GM23338 (cell line): ENCODE measurements at regions not wholly inside any gene's neighbourhood (a gene's known extent, or its start where the extent isn't known, plus 50 kb on each side); places are given as distances from the start of the nearest gene placed in this dataset.

Experiments
- ATAC-seq: fragments of 200-7000 bp; cut with Tn5 transposase; 3 replicates; pipeline ENCODE4 v1.9.1; 2020
- DNase-seq: peaks from one replicate; pipeline ENCODE4 v3.0.0-alpha.2; 2015; ENCODE audit warnings: low spot score
- H2AFZ ChIP-seq: fragments of 200-600 bp; sonication (generic); 2 replicates; pipeline ENCODE4 v1.8.0; 2016; ENCODE audit warnings: antibody characterized with exemption, mild to moderate bottlenecking, moderate library complexity
- H3F3A ChIP-seq: fragments of 200-600 bp; sonication (generic); replicated peaks from 2 replicates; pipeline ENCODE4 v1.8.0; 2017; ENCODE audit warnings: antibody characterized with exemption, mixed run types, low read depth
- H3K27ac ChIP-seq: fragments of 200-600 bp; sonication (generic); 2 replicates; pipeline ENCODE4 v1.6.1; 2016; ENCODE audit warnings: low read depth
- H3K27me3 ChIP-seq: fragments of 200-600 bp; sonication (generic); 2 replicates; pipeline ENCODE4 v1.8.0; 2016; ENCODE audit warnings: mild to moderate bottlenecking, mixed run types, moderate library complexity; ENCODE audit not compliant: insufficient read depth
- H3K36me3 ChIP-seq: fragments of 200-600 bp; sonication (generic); 2 replicates; pipeline ENCODE4 v1.8.0; 2016; ENCODE audit warnings: mild to moderate bottlenecking; ENCODE audit not compliant: insufficient read depth
- H3K4me1 ChIP-seq: fragments of 200-600 bp; sonication (generic); 2 replicates; pipeline ENCODE4 v1.8.0; 2016; ENCODE audit warnings: mild to moderate bottlenecking, moderate library complexity; ENCODE audit not compliant: insufficient read depth
- H3K4me2 ChIP-seq: fragments of 200-600 bp; sonication (generic); 2 replicates; pipeline ENCODE4 v1.7.1; 2017; ENCODE audit warnings: mixed run types
- H3K4me3 ChIP-seq: fragments of 200-600 bp; sonication (generic); 2 replicates; pipeline ENCODE4 v1.6.1; 2016; ENCODE audit warnings: mixed run types
- H3K79me2 ChIP-seq: fragments of 200-600 bp; sonication (generic); replicated peaks from 2 replicates; pipeline ENCODE4 v1.8.0; 2017; ENCODE audit warnings: mild to moderate bottlenecking; ENCODE audit not compliant: insufficient read depth
- H3K9me2 ChIP-seq: fragments of 200-600 bp; sonication (generic); 2 replicates; pipeline ENCODE4 v1.8.0; 2017; ENCODE audit not compliant: insufficient read depth
- H4K20me1 ChIP-seq: fragments of 200-600 bp; sonication (generic); replicated peaks from 2 replicates; pipeline ENCODE4 v1.8.0; 2017; ENCODE audit warnings: mild to moderate bottlenecking; ENCODE audit not compliant: insufficient read depth
- H3K27ac Mint-ChIP-seq: 2 replicates; pipeline ENCODE4 v1.8.0; 2020; ENCODE audit warnings: inconsistent platforms, mild to moderate bottlenecking, moderate library complexity, mixed read lengths
- H3K27me3 Mint-ChIP-seq: 3 replicates; pipeline ENCODE4 v1.8.0; 2022; ENCODE audit warnings: low read depth, mild to moderate bottlenecking, moderate library complexity, mixed read lengths, inconsistent platforms; ENCODE audit not compliant: insufficient read depth, poor library complexity
- H3K36me3 Mint-ChIP-seq: 3 replicates; pipeline ENCODE4 v1.8.0; 2021; ENCODE audit warnings: low read depth, mild to moderate bottlenecking, inconsistent platforms, moderate library complexity, mixed read lengths
- H3K4me1 Mint-ChIP-seq: 3 replicates; pipeline ENCODE4 v1.8.0; 2020; ENCODE audit warnings: mild to moderate bottlenecking, inconsistent platforms, mixed read lengths
- H3K4me3 Mint-ChIP-seq: 3 replicates; pipeline ENCODE4 v1.8.0; 2021; ENCODE audit warnings: moderate library complexity, mild to moderate bottlenecking, inconsistent platforms, mixed read lengths
- H3K9me3 Mint-ChIP-seq: 3 replicates; pipeline ENCODE4 v1.8.0; 2020; ENCODE audit warnings: moderate library complexity, mild to moderate bottlenecking, inconsistent platforms, mixed read lengths
- CREB1 ChIP-seq: fragments of 250-450 bp; sonication (Bioruptor Pico); IDR thresholded peaks from 2 replicates; pipeline ENCODE4 v1.5.0; 2020; ENCODE audit warnings: low read depth, mild to moderate bottlenecking, moderate library complexity
- CTCF ChIP-seq, 2 experiments: fragments of 200-600 bp in 1 of 2; sonication (generic) in 1 of 2; conservative IDR thresholded peaks; 2 replicates each; pipeline versions ENCODE4 v1.5.1 to v1.6.1; 2016 to 2017; ENCODE audit warnings: antibody characterized with exemption in 2 of 2, low read depth in 2 of 2, mild to moderate bottlenecking in 2 of 2, moderate library complexity in 1 of 2
- ETS1 ChIP-seq: IDR thresholded peaks from 2 replicates; pipeline ENCODE4 v1.6.1; 2016; ENCODE audit warnings: antibody characterized with exemption
- EZH2 ChIP-seq: fragments of 200-600 bp; sonication (generic); IDR thresholded peaks from one replicate; pipeline ENCODE4 v1.8.0; 2017; ENCODE audit warnings: antibody characterized with exemption, mild to moderate bottlenecking, low read depth; ENCODE audit not compliant: unreplicated experiment
- EZH2phosphoT487 ChIP-seq: fragments of 200-600 bp; sonication (generic); IDR thresholded peaks from one replicate; pipeline ENCODE4 v1.8.1; 2018; ENCODE audit warnings: antibody characterized with exemption; ENCODE audit not compliant: unreplicated experiment
- JUNB ChIP-seq: IDR thresholded peaks from one replicate; pipeline ENCODE4 v1.6.1; 2016; ENCODE audit warnings: antibody characterized with exemption; ENCODE audit not compliant: unreplicated experiment
- NANOG ChIP-seq: IDR thresholded peaks from 2 replicates; pipeline ENCODE4 v1.6.1; 2016; ENCODE audit warnings: antibody characterized with exemption, borderline replicate concordance
- POLR2AphosphoS5 ChIP-seq: IDR thresholded peaks from 2 replicates; pipeline ENCODE4 v1.6.1; 2016; ENCODE audit warnings: antibody characterized with exemption, low read depth
- REST ChIP-seq: IDR thresholded peaks from one replicate; pipeline ENCODE4 v1.6.1; 2018; ENCODE audit warnings: antibody characterized with exemption; ENCODE audit not compliant: unreplicated experiment
- STAT1 ChIP-seq: IDR thresholded peaks from one replicate; pipeline ENCODE4 v1.6.1; 2016; ENCODE audit warnings: antibody characterized with exemption; ENCODE audit not compliant: unreplicated experiment
- ZNF114 ChIP-seq: fragments of 250-450 bp; sonication (Bioruptor Pico); IDR thresholded peaks from 2 replicates; pipeline ENCODE4 v1.5.0; 2020; ENCODE audit warnings: mild to moderate bottlenecking, moderate library complexity
- ZNF331 ChIP-seq: fragments of 250-450 bp; sonication (Bioruptor Pico); IDR thresholded peaks from 2 replicates; pipeline ENCODE4 v1.5.0; 2020; ENCODE audit warnings: low read depth, mild to moderate bottlenecking, moderate library complexity
- ZNF462 ChIP-seq: fragments of 250-450 bp; sonication (Bioruptor Pico); IDR thresholded peaks from 2 replicates; pipeline ENCODE4 v1.5.0; 2020; ENCODE audit warnings: mild to moderate bottlenecking, moderate library complexity

- Histone ChIP-seq H3K27me3 (no peaks in the 10 kb centered on the region), H4K20me1 (no peaks in the 10 kb centered on the region), H3K27ac (no peak overlapping the region), H3K9me2 (no peaks in the 10 kb centered on the region), H3K79me2 (no peaks in the 10 kb centered on the region), H3K4me3 (no peak overlapping the region), H3F3A (no peaks in the 10 kb centered on the region), H2AFZ (no peak overlapping the region), H3K36me3 (no peaks in the 10 kb centered on the region), H3K4me2 (no peak overlapping the region), H3K4me1 (no peaks in the 10 kb centered on the region)
- TF ChIP-seq STAT1: no peak
- TF ChIP-seq ZNF462 (CRISPR knock-in tag): no peak
- TF ChIP-seq EZH2phosphoT487: no peak
- TF ChIP-seq ZNF114: no peak
- no peak for TF ChIP-seq EZH2
- no peak for TF ChIP-seq JUNB
- TF ChIP-seq POLR2AphosphoS5: no peak
- TF ChIP-seq CREB1 (CRISPR knock-in tag): no peak
- no peak for TF ChIP-seq ETS1
- TF ChIP-seq ZNF331 (CRISPR knock-in tag): no peak
- no peak for TF ChIP-seq REST
- no peak for TF ChIP-seq NANOG
- TF ChIP-seq CTCF (conservative IDR thresholded peaks at IDR 0.05; ENCODE audit: low read depth in 2 of 2): no peak
- Mint-ChIP-seq H3K4me1 (no peaks in the 10 kb centered on the region), H3K4me3 (no peak overlapping the region), H3K27ac (no peak overlapping the region), H3K27me3 (peaks cover 2% of the 10 kb centered on the region), H3K36me3 (no peaks in the 10 kb centered on the region), H3K9me3 (no peaks in the 10 kb centered on the region)
- ATAC-seq (no peak), DNase-seq (no peak)
Measured at GRCh38 chr4:8782135-8782534, 89.5 kb downstream of the HMX1 start.
